ENCODE measurements at regions not wholly inside any gene's neighbourhood (a gene's known extent, or its start where the extent isn't known, plus 50 kb on each side); places are given as distances from the start of the nearest gene placed in this dataset.

GRCh38 chr7:35329026-35329425, 75.1 kb upstream of the TBX20 start:
- TF ChIP-seq CTCF (IDR thresholded peaks at IDR 0.05) (no peak), EZH2phosphoT487 (IDR thresholded peaks at IDR 0.05) (no peak)

Data from neural progenitor cell (in vitro differentiated cells).